Fibroblast of lung (primary cell): ENCODE measurements at regions not wholly inside any gene's neighbourhood (a gene's known extent, or its start where the extent isn't known, plus 50 kb on each side); places are given as distances from the start of the nearest gene placed in this dataset.

Experiments used
- DNase-seq, 2 donors: peaks; one replicate each; pipeline versions ENCODE4 v3.0.0 to v3.0.0-alpha.2; 2010; ENCODE audit warnings: low read depth in 2 of 2
- H2AFZ ChIP-seq: 2 replicates; pipeline ENCODE4 v1.5.1; 2012; ENCODE audit warnings: low read length, control low read depth, inconsistent platforms
- H3K27ac ChIP-seq: 2 replicates; pipeline ENCODE4 v1.5.1; 2011; ENCODE audit warnings: low read length, control low read depth; ENCODE audit not compliant: insufficient read depth
- H3K27me3 ChIP-seq: 2 replicates; pipeline ENCODE4 v1.5.1; 2011; ENCODE audit warnings: mild to moderate bottlenecking, low read length; ENCODE audit not compliant: control insufficient read depth, insufficient read depth
- H3K36me3 ChIP-seq: 2 replicates; pipeline ENCODE4 v1.5.1; 2011; ENCODE audit warnings: low read length; ENCODE audit not compliant: control insufficient read depth, insufficient read depth
- H3K4me1 ChIP-seq: 2 replicates; pipeline ENCODE4 v1.5.1; 2011; ENCODE audit warnings: low read length; ENCODE audit not compliant: control insufficient read depth, insufficient read depth; ENCODE audit errors: extremely low read depth
- H3K4me2 ChIP-seq: 2 replicates; pipeline ENCODE4 v1.5.1; 2011; ENCODE audit warnings: low read length, control low read depth; ENCODE audit not compliant: insufficient read depth; ENCODE audit errors: extremely low read depth
- H3K4me3 ChIP-seq, 4 experiments: fragments of 200-600 bp in 1 of 4; sonication (generic) in 1 of 4; replicated peaks in 1 of 4; 2 replicates each; pipeline ENCODE4 v1.5.1; 2011 to 2016; ENCODE audit warnings: low read length in 4 of 4, low read depth in 3 of 4, mild to moderate bottlenecking in 3 of 4, control low read depth in 2 of 4, inconsistent platforms in 1 of 4, mixed read lengths in 1 of 4; ENCODE audit not compliant: insufficient read depth in 1 of 4; ENCODE audit errors: control extremely low read depth in 1 of 4
- H3K79me2 ChIP-seq: 2 replicates; pipeline ENCODE4 v1.5.1; 2012; ENCODE audit warnings: mild to moderate bottlenecking, low read length, inconsistent platforms; ENCODE audit not compliant: control insufficient read depth, insufficient read depth
- H3K9ac ChIP-seq: 2 replicates; pipeline ENCODE4 v1.5.1; 2011; ENCODE audit warnings: mild to moderate bottlenecking, low read length, control low read depth; ENCODE audit not compliant: insufficient read depth
- H3K9me3 ChIP-seq: 2 replicates; pipeline ENCODE4 v1.5.1; 2012; ENCODE audit warnings: low read depth, low read length; ENCODE audit not compliant: control insufficient read depth, insufficient read depth
- H4K20me1 ChIP-seq: 2 replicates; pipeline ENCODE4 v1.5.1; 2011; ENCODE audit warnings: low read length; ENCODE audit not compliant: control insufficient read depth, insufficient read depth; ENCODE audit errors: extremely low read depth
- EZH2 ChIP-seq: IDR thresholded peaks from 2 replicates; pipeline ENCODE4 v1.5.1; 2012; ENCODE audit warnings: low read length, control low read depth, mild to moderate bottlenecking; ENCODE audit errors: missing control alignments
- TF ChIP-seq, protein P1 (sequence below), 2 donors: IDR thresholded peaks in 1 of 2; conservative IDR thresholded peaks in 1 of 2; 1 replicate in 1 of 2; 2 replicates in 1 of 2; pipeline ENCODE4 v1.5.1; 2011 to 2012; ENCODE audit warnings: low read length in 2 of 2, control low read depth in 1 of 2, inconsistent platforms in 1 of 2, low read depth in 1 of 2, mild to moderate bottlenecking in 1 of 2

DNA sequence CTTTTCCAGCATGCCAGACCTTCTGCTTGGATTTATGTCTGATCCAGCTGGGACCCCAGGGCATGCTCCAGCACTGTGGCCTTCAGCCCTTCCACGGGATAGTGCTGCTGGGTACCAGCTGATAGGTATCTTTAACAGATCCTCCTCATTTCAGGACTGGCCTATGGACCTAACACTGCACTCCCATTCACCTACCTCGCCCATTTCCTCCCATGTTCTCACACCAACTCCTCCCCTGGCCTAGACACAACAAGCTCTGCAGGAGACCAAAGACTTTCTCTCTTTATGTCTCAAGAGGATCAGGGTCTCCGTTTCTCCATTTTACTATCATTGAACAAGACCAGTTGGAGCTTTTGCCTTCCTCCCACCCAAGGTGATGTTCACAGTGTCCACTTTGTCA, 140.0 kb upstream of the TMCC3 start:
- H3K4me2 ChIP-seq, result no peak overlapping the region
- H4K20me1 ChIP-seq, result no peaks in the 10 kb centered on the region
- H3K27me3 ChIP-seq, result no peaks in the 10 kb centered on the region
- no peak overlapping the region for H3K27ac ChIP-seq
- H3K4me3 ChIP-seq, result no peak overlapping the region
- DNase-seq, result no peak
- no peaks in the 10 kb centered on the region for H3K36me3 ChIP-seq
- no peaks in the 10 kb centered on the region for H3K9me3 ChIP-seq
- H3K9ac ChIP-seq, result no peak overlapping the region
- H2AFZ ChIP-seq, result no peak overlapping the region
- no peaks in the 10 kb centered on the region for H3K4me1 ChIP-seq
- H3K79me2 ChIP-seq, result no peaks in the 10 kb centered on the region
- TF ChIP-seq, protein P1, sequence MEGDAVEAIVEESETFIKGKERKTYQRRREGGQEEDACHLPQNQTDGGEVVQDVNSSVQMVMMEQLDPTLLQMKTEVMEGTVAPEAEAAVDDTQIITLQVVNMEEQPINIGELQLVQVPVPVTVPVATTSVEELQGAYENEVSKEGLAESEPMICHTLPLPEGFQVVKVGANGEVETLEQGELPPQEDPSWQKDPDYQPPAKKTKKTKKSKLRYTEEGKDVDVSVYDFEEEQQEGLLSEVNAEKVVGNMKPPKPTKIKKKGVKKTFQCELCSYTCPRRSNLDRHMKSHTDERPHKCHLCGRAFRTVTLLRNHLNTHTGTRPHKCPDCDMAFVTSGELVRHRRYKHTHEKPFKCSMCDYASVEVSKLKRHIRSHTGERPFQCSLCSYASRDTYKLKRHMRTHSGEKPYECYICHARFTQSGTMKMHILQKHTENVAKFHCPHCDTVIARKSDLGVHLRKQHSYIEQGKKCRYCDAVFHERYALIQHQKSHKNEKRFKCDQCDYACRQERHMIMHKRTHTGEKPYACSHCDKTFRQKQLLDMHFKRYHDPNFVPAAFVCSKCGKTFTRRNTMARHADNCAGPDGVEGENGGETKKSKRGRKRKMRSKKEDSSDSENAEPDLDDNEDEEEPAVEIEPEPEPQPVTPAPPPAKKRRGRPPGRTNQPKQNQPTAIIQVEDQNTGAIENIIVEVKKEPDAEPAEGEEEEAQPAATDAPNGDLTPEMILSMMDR (conservative IDR thresholded peaks at IDR 0.05 in 1 of 2, IDR thresholded peaks at IDR 0.05 in 1 of 2; ENCODE audit: low read depth in 1 of 2, low read length in 2 of 2), result no peak
- no peak for TF ChIP-seq EZH2

DNA sequence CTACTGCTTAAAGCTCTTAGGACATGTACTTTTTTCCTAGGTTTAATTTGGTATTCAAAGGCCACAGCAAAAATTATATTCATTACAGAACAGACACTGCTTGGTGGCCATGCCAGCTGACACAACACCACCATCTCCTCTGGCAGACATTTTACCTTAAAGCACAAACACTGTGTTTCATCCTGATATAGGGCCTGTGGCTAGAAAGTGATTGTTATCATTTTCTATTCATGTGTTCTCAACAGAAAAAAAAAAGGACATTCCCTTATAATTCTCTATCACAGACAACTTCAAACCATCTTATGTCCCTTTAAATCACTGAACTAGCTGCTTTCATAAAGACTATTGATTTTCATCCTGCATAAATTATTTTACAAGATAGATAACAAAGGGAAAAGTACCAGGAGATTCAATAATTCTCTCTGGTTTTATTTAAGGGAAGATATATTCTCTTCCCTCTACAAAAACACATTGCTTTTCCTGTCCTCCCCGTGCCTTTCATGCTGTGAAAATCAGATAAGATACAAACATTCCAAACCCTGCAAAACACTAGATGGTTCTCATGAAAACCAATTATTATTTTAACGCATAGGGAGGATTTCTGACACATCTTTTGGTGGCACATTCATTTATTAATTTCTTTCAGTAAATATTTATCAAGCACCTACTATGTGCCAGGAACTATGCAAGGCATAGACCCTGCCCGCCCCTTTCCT, 139.3 kb upstream of the TMCC3 start:
- Histone ChIP-seq H3K9me3 (no peaks in the 10 kb centered on the region), H3K4me1 (no peaks in the 10 kb centered on the region), H3K4me3 (no peak overlapping the region), H2AFZ (no peak overlapping the region), H3K79me2 (no peaks in the 10 kb centered on the region), H3K27ac (no peak overlapping the region), H3K36me3 (no peaks in the 10 kb centered on the region), H3K27me3 (no peaks in the 10 kb centered on the region), H3K4me2 (no peak overlapping the region), H3K9ac (no peak overlapping the region), H4K20me1 (no peaks in the 10 kb centered on the region)
- DNase-seq, result no peak
- TF ChIP-seq, protein P1 (conservative IDR thresholded peaks at IDR 0.05 in 1 of 2, IDR thresholded peaks at IDR 0.05 in 1 of 2; ENCODE audit: low read depth in 1 of 2, low read length in 2 of 2), result no peak
- TF ChIP-seq EZH2, result no peak

DNA sequence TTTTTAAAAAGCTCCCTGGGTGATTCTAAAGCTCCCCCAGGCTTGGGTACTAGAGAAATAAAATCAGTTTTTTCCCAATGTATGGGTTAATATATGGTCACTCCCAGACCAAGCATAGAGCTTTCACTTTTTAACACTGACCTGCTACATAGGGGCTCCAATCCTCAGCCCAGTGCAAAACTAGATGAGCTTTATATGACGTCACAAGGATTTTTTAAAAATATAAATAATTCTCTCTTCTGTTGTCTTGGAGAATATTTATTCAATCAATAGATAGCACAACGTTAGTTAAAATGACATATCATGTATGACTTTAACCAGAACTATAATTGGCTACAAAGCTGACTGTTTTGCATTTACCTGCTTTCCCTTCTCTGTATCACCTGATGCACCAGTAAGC, 137.9 kb upstream of the TMCC3 start:
- Histone ChIP-seq H4K20me1 (no peaks in the 10 kb centered on the region), H3K9ac (no peak overlapping the region), H2AFZ (no peak overlapping the region), H3K36me3 (no peaks in the 10 kb centered on the region), H3K4me3 (no peak overlapping the region), H3K27ac (no peak overlapping the region), H3K27me3 (no peaks in the 10 kb centered on the region), H3K79me2 (no peaks in the 10 kb centered on the region), H3K9me3 (no peaks in the 10 kb centered on the region), H3K4me2 (no peak overlapping the region), H3K4me1 (no peaks in the 10 kb centered on the region)
- no peak for DNase-seq
- no peak for TF ChIP-seq EZH2
- TF ChIP-seq, protein P1 (conservative IDR thresholded peaks at IDR 0.05 in 1 of 2, IDR thresholded peaks at IDR 0.05 in 1 of 2; ENCODE audit: low read depth in 1 of 2, low read length in 2 of 2), result no peak
